Endothelial cell of umbilical vein (primary cell): ENCODE measurements at regions not wholly inside any gene's neighbourhood (a gene's known extent, or its start where the extent isn't known, plus 50 kb on each side); places are given as distances from the start of the nearest gene placed in this dataset.

Experiments used
- BruUV-seq: library from RNA; stranded (reverse); fragments of 400-500 nt; replicated peaks from 2 replicates; lab custom pipeline; 2021; lab: Mats Ljungman, UMichigan
- CTCF ChIA-PET: fragments of 300-600, 350-600 bp; sonication (Branson Sonifier 250); formaldehyde crosslinking; loops from one replicate; lab custom pipeline; 2021; ENCODE audit warnings: antibody characterized with exemption, inconsistent platforms; lab: Charles Lee
- POLR2A ChIA-PET: fragments of 300-600, 350-600 bp; sonication (Branson Sonifier 250); formaldehyde crosslinking; loops from one replicate; lab custom pipeline; 2021; ENCODE audit warnings: antibody characterized with exemption, inconsistent platforms; lab: Charles Lee
- DNase-seq: peaks from one replicate; pipeline ENCODE4 v3.0.0-alpha.2; 2011; ENCODE audit warnings: low read depth, low spot score
- FAIRE-seq: peaks from 2 replicates; lab custom pipeline; 2011; peaks lifted over from hg19 to GRCh38; lab: Jason Lieb, UNC
- H2AFZ ChIP-seq: 2 replicates; pipeline ENCODE4 v1.6.0; 2012; ENCODE audit warnings: low read depth, low read length, control low read depth, inconsistent platforms
- H3K27ac ChIP-seq: 2 replicates; pipeline ENCODE4 v1.5.1; 2011; ENCODE audit warnings: low read depth, mild to moderate bottlenecking, control low read depth, low read length, moderate library complexity; ENCODE audit not compliant: insufficient read depth
- H3K27me3 ChIP-seq, 2 experiments: 2 replicates each; pipeline versions ENCODE4 v1.6.0 to v1.6.1; 2011; ENCODE audit warnings: low read length in 2 of 2, mixed read lengths in 1 of 2; ENCODE audit not compliant: control insufficient read depth in 2 of 2, insufficient read depth in 2 of 2
- H3K36me3 ChIP-seq, 2 experiments: 2 replicates in 1 of 2; 3 replicates in 1 of 2; pipeline ENCODE4 v1.5.1; 2011; ENCODE audit warnings: low read length in 2 of 2, mild to moderate bottlenecking in 1 of 2, moderate library complexity in 1 of 2; ENCODE audit not compliant: control insufficient read depth in 2 of 2, insufficient read depth in 2 of 2; ENCODE audit errors: extremely low read depth in 1 of 2
- H3K4me1 ChIP-seq: 3 replicates; pipeline ENCODE4 v1.5.1; 2011; ENCODE audit warnings: mild to moderate bottlenecking, low read length; ENCODE audit not compliant: control insufficient read depth, insufficient read depth; ENCODE audit errors: extremely low read depth
- H3K4me2 ChIP-seq: 2 replicates; pipeline ENCODE4 v1.6.1; 2011; ENCODE audit warnings: low read length, control low read depth, mixed read lengths; ENCODE audit not compliant: insufficient read depth
- H3K4me3 ChIP-seq, 3 experiments: fragments of 200-600 bp in 1 of 3; sonication (generic), shearing (Covaris generic) in 1 of 3; replicated peaks in 1 of 3; 2 replicates each; pipeline ENCODE4 v1.5.1; 2011 to 2016; ENCODE audit warnings: control low read depth in 3 of 3, low read length in 3 of 3, mild to moderate bottlenecking in 2 of 3, inconsistent platforms in 1 of 3, low read depth in 1 of 3, moderate library complexity in 1 of 3; ENCODE audit not compliant: insufficient read depth in 1 of 3
- H3K79me2 ChIP-seq: 2 replicates; pipeline ENCODE4 v1.6.0; 2012; ENCODE audit warnings: low read length, inconsistent platforms; ENCODE audit not compliant: control insufficient read depth, insufficient read depth
- H3K9ac ChIP-seq: replicated peaks from 2 replicates; pipeline ENCODE3; 2011; ENCODE audit warnings: low read length, control low read depth; ENCODE audit not compliant: insufficient read depth; ENCODE audit errors: extremely low read depth
- H3K9me1 ChIP-seq: replicated peaks from 3 replicates; pipeline ENCODE4 v1.6.0; 2011; ENCODE audit warnings: mild to moderate bottlenecking, low read length; ENCODE audit not compliant: control insufficient read depth, insufficient read depth; ENCODE audit errors: extremely low read depth
- H3K9me3 ChIP-seq: replicated peaks from 2 replicates; pipeline ENCODE4 v1.5.1; 2012; ENCODE audit warnings: low read length, inconsistent platforms; ENCODE audit not compliant: control insufficient read depth, insufficient read depth
- H4K20me1 ChIP-seq: replicated peaks from 2 replicates; pipeline ENCODE3; 2011; ENCODE audit warnings: mild to moderate bottlenecking, low read length; ENCODE audit not compliant: control insufficient read depth, insufficient read depth; ENCODE audit errors: extremely low read depth
- CTCF ChIP-seq, 2 donors: IDR thresholded peaks; 1 replicate in 1 of 2; 2 replicates in 1 of 2; pipeline ENCODE4 v1.5.1; 2011; ENCODE audit warnings: low read length in 2 of 2, mild to moderate bottlenecking in 2 of 2, moderate library complexity in 2 of 2, control low read depth in 1 of 2, inconsistent platforms in 1 of 2, low read depth in 1 of 2; ENCODE audit not compliant: insufficient read depth in 1 of 2; ENCODE audit errors: extremely low read depth in 1 of 2
- FOS ChIP-seq: IDR thresholded peaks from 2 replicates; pipeline ENCODE4 v1.6.1; 2011; ENCODE audit warnings: mild to moderate bottlenecking, low read length, moderate library complexity, borderline replicate concordance; ENCODE audit not compliant: insufficient read depth
- GATA2 ChIP-seq: IDR thresholded peaks from 2 replicates; pipeline ENCODE4 v1.7.0; 2011; ENCODE audit warnings: low read depth, mild to moderate bottlenecking, moderate library complexity, mixed read lengths, low read length; ENCODE audit not compliant: insufficient read length, insufficient read depth
- JUN ChIP-seq: IDR thresholded peaks from 2 replicates; pipeline ENCODE4 v1.6.1; 2011; ENCODE audit warnings: borderline replicate concordance, low read depth; ENCODE audit not compliant: insufficient read length, insufficient read depth
- MAX ChIP-seq: IDR thresholded peaks from 2 replicates; pipeline ENCODE4 v1.6.1; 2011; ENCODE audit not compliant: insufficient read depth, insufficient read length
- MYC ChIP-seq: IDR thresholded peaks from one replicate; pipeline ENCODE4 v1.6.1; 2011; ENCODE audit warnings: mild to moderate bottlenecking, low read depth, low read length
- POLR2A ChIP-seq: IDR thresholded peaks from 2 replicates; pipeline ENCODE4 v1.6.1; 2012; ENCODE audit warnings: low read depth, mild to moderate bottlenecking, control low read depth, low read length
- dilution Hi-C: fragments of 300-500 bp; cut with MboI; formaldehyde crosslinking; loops from one replicate; pipeline ENCODE4 v1.15.0; 2019; ENCODE audit warnings: low sequenced_read_pairs; ENCODE audit not compliant: extremely low pct_ligation_motif_present
- intact Hi-C: fragments of 100-400 bp; cut with micrococcal nuclease; formaldehyde crosslinking; loops from one replicate; pipeline ENCODE4 v1.10.0; 2022

- TF ChIP-seq GATA2 (no peak), POLR2A (no peak), MAX (no peak), MYC (no peak), CTCF (IDR thresholded peaks at IDR 0.05; ENCODE audit: extremely low read depth in 1 of 2, insufficient read depth in 1 of 2, low read depth in 1 of 2, low read length in 2 of 2) (no peak), FOS (no peak), JUN (no peak)
- POLR2A ChIA-PET, result no interaction called here
- Histone ChIP-seq H3K4me2 (no peak overlapping the region), H3K9me3 (peaks cover 3% of the 10 kb centered on the region), H3K9ac (no peak overlapping the region), H4K20me1 (no peaks in the 10 kb centered on the region), H3K9me1 (no peaks in the 10 kb centered on the region), H3K4me1 (no peaks in the 10 kb centered on the region), H3K36me3 (no peaks in the 10 kb centered on the region), H2AFZ (no peak overlapping the region), H3K27me3 (no peaks in the 10 kb centered on the region), H3K79me2 (no peaks in the 10 kb centered on the region), H3K27ac (no peak overlapping the region), H3K4me3 (no peak overlapping the region)
- FAIRE-seq, result no peak
- CTCF ChIA-PET, result no interaction called here
- dilution Hi-C loops, result no loop called here
- no peak for DNase-seq
- intact Hi-C loops, result no loop called here
- BruUV-seq, result no TSS peak
Measured at GRCh38 chr13:85565652-85566051, 233.6 kb downstream of the SLITRK6 start.
